Neuronal stem cell (in vitro differentiated cells): ENCODE measurements at regions not wholly inside any gene's neighbourhood (a gene's known extent, or its start where the extent isn't known, plus 50 kb on each side); places are given as distances from the start of the nearest gene placed in this dataset.
"Not testable (repeated sequence)": the region's sequence is repeated elsewhere in the genome, so short reads cannot be mapped to it uniquely, and the experiment has no call there.

ENCODE experiments used
- DNase-seq: peaks from one replicate; pipeline ENCODE4 v3.0.0-alpha.2; 2013; ENCODE audit warnings: low spot score
- H2AFZ ChIP-seq: one replicate; pipeline ENCODE4 v1.6.1; 2013; ENCODE audit warnings: mild to moderate bottlenecking, low read length, inconsistent platforms
- H2AK5ac ChIP-seq: 2 replicates; pipeline ENCODE4 v1.6.1; 2013; ENCODE audit warnings: low read depth, mild to moderate bottlenecking, inconsistent platforms, low read length, moderate library complexity, mixed read lengths
- H2BK120ac ChIP-seq: 2 replicates; pipeline ENCODE4 v1.6.1; 2013; ENCODE audit warnings: low read depth, mild to moderate bottlenecking, inconsistent platforms, low read length, moderate library complexity, mixed read lengths
- H2BK12ac ChIP-seq: one replicate; pipeline ENCODE4 v1.6.1; 2013; ENCODE audit warnings: low read length, inconsistent platforms
- H2BK15ac ChIP-seq: 2 replicates; pipeline ENCODE4 v1.6.1; 2013; ENCODE audit warnings: mild to moderate bottlenecking, low read length, inconsistent platforms, mixed read lengths
- H2BK5ac ChIP-seq: one replicate; pipeline ENCODE4 v1.6.1; 2013; ENCODE audit warnings: inconsistent platforms, mild to moderate bottlenecking, low read length, moderate library complexity
- H3K14ac ChIP-seq: one replicate; pipeline ENCODE4 v1.6.1; 2013; ENCODE audit warnings: low read length, inconsistent platforms
- H3K18ac ChIP-seq: 2 replicates; pipeline ENCODE4 v1.6.1; 2013; ENCODE audit warnings: low read length, inconsistent platforms
- H3K23ac ChIP-seq: 2 replicates; pipeline ENCODE4 v1.6.1; 2013; ENCODE audit warnings: low read depth, mild to moderate bottlenecking, mixed read lengths, low read length, inconsistent platforms; ENCODE audit not compliant: poor library complexity
- H3K27ac ChIP-seq: replicated peaks from 3 replicates; pipeline ENCODE4 v1.5.1; 2013; ENCODE audit warnings: low read length, inconsistent platforms
- H3K27me3 ChIP-seq, 3 experiments: 2 replicates each; pipeline ENCODE4 v1.6.1; 2013; ENCODE audit warnings: low read length in 3 of 3, mild to moderate bottlenecking in 2 of 3, inconsistent platforms in 1 of 3, low read depth in 1 of 3, mixed read lengths in 1 of 3, moderate library complexity in 1 of 3; ENCODE audit not compliant: control insufficient read depth in 3 of 3, insufficient read depth in 3 of 3
- H3K36me3 ChIP-seq, 2 donors: replicated peaks in 1 of 2; 2 replicates each; pipeline ENCODE4 v1.6.1; 2013; ENCODE audit warnings: low read length in 2 of 2; ENCODE audit not compliant: control insufficient read depth in 2 of 2, insufficient read depth in 2 of 2
- H3K4ac ChIP-seq: 2 replicates; pipeline ENCODE4 v1.6.1; 2013; ENCODE audit warnings: inconsistent platforms, mild to moderate bottlenecking, low read length, moderate library complexity
- H3K4me1 ChIP-seq, 2 donors: 1 replicate in 1 of 2; 2 replicates in 1 of 2; pipeline ENCODE4 v1.6.1; 2013; ENCODE audit warnings: low read length in 2 of 2, low read depth in 1 of 2; ENCODE audit not compliant: control insufficient read depth in 2 of 2, insufficient read depth in 1 of 2
- H3K4me2 ChIP-seq: one replicate; pipeline ENCODE4 v1.6.1; 2013; ENCODE audit warnings: mild to moderate bottlenecking, low read length, inconsistent platforms; ENCODE audit not compliant: insufficient read depth, poor library complexity, severe bottlenecking
- H3K4me3 ChIP-seq, 2 donors: 2 replicates each; pipeline ENCODE4 v1.5.1; 2013; ENCODE audit warnings: low read length in 2 of 2, mild to moderate bottlenecking in 2 of 2, inconsistent platforms in 1 of 2, moderate library complexity in 1 of 2
- H3K79me1 ChIP-seq: one replicate; pipeline ENCODE4 v1.6.1; 2013; ENCODE audit warnings: low read depth, mild to moderate bottlenecking, inconsistent platforms, low read length, moderate library complexity
- H3K9ac ChIP-seq: one replicate; pipeline ENCODE4 v1.6.1; 2013; ENCODE audit warnings: mild to moderate bottlenecking, low read depth, low read length, inconsistent platforms; ENCODE audit not compliant: poor library complexity
- H3K9me3 ChIP-seq, 2 donors: replicated peaks in 1 of 2; 2 replicates each; pipeline versions ENCODE3 to v1.6.1; 2013; ENCODE audit warnings: low read length in 2 of 2, mild to moderate bottlenecking in 2 of 2, inconsistent platforms in 1 of 2, low read depth in 1 of 2, mixed read lengths in 1 of 2, moderate library complexity in 1 of 2; ENCODE audit not compliant: control insufficient read depth in 2 of 2, insufficient read depth in 1 of 2
- H4K8ac ChIP-seq: one replicate; pipeline ENCODE4 v1.6.1; 2013; ENCODE audit warnings: low read depth, mild to moderate bottlenecking, inconsistent platforms, low read length, moderate library complexity
- H4K91ac ChIP-seq: one replicate; pipeline ENCODE4 v1.6.1; 2013; ENCODE audit warnings: low read length, low read depth, mild to moderate bottlenecking, inconsistent platforms; ENCODE audit not compliant: poor library complexity
- WGBS, 2 donors: extraction: QIAGEN DNeasy Blood & Tissue Kit; methylation state at CpG; one replicate each; pipeline ENCODE4 v1.1.7; 2013; ENCODE audit warnings: missing lambda C conversion rate in 2 of 2, mixed read lengths in 1 of 2; ENCODE audit not compliant: insufficient read length in 2 of 2, insufficient replicate concordance in 1 of 2; ENCODE audit errors: extremely low coverage in 2 of 2; 5-methylcytosine and 5-hydroxymethylcytosine counted together

- no peak for DNase-seq
- H3K79me1 ChIP-seq, result no peaks in the 10 kb centered on the region
- no peak overlapping the region for H3K9ac ChIP-seq
These were observed 381.0 kb upstream of the SASH1 start for GRCh38 chr6:147961481-147962141.

GRCh38 chr6:147965448-147965847 is 377.2 kb upstream of the SASH1 start:
- H3K23ac ChIP-seq, H2AFZ ChIP-seq, H3K79me1 ChIP-seq, H3K36me3 ChIP-seq, H3K18ac ChIP-seq, H4K91ac ChIP-seq, H3K4me3 ChIP-seq, H2AK5ac ChIP-seq, H3K14ac ChIP-seq, H3K4ac ChIP-seq, H2BK12ac ChIP-seq, H3K9me3 ChIP-seq, H3K4me2 ChIP-seq, H2BK15ac ChIP-seq, DNase-seq, H3K27ac ChIP-seq, H4K8ac ChIP-seq, H3K9ac ChIP-seq, H3K27me3 ChIP-seq, H2BK120ac ChIP-seq, H2BK5ac ChIP-seq, H3K4me1 ChIP-seq: not testable (repeated sequence)
- no CpG with 5 or more reads among the region's 3 CpGs for WGBS, 2 donors

More at GRCh38 chr6:147961481-147962141, 381.0 kb upstream of the SASH1 start:
- Histone ChIP-seq H3K4me2 (no peak overlapping the region), H2BK120ac (no peak overlapping the region), H2AK5ac (no peak overlapping the region), H4K91ac (no peak overlapping the region), H3K9me3 (no peaks in the 10 kb centered on the region), H3K14ac (no peak overlapping the region), H3K27ac (no peak overlapping the region), H2BK15ac (no peak overlapping the region), H3K4me1 (no peaks in the 10 kb centered on the region), H3K36me3 (no peaks in the 10 kb centered on the region), H4K8ac (no peak overlapping the region), H2BK5ac (no peak overlapping the region), H3K27me3 (no peaks in the 10 kb centered on the region), H3K23ac (no peak overlapping the region), H2BK12ac (no peak overlapping the region), H3K18ac (no peak overlapping the region), H3K4ac (no peak overlapping the region), H2AFZ (no peak overlapping the region), H3K4me3 (no peak overlapping the region)
- WGBS, 2 donors, result no CpG with 5 or more reads among the region's 2 CpGs

GRCh38 chr6:147970970-147971369 is 371.7 kb upstream of the SASH1 start:
- H3K4me3 ChIP-seq, result no peak overlapping the region
- H3K9ac ChIP-seq, result no peak overlapping the region
- WGBS, 2 donors, result no CpG with 5 or more reads among the region's 1 CpG
- H2BK12ac ChIP-seq, result no peak overlapping the region
- H3K4ac ChIP-seq, result no peak overlapping the region
- no peak overlapping the region for H2AFZ ChIP-seq
- H3K14ac ChIP-seq, result no peak overlapping the region
- H2BK5ac ChIP-seq, result no peak overlapping the region
- no peak overlapping the region for H2BK120ac ChIP-seq
- no peaks in the 10 kb centered on the region for H3K4me1 ChIP-seq
- H3K9me3 ChIP-seq, result no peaks in the 10 kb centered on the region
- no peak overlapping the region for H3K18ac ChIP-seq
- no peak overlapping the region for H4K8ac ChIP-seq
- no peak overlapping the region for H2AK5ac ChIP-seq
- H3K23ac ChIP-seq, result no peak overlapping the region
- H3K79me1 ChIP-seq, result no peaks in the 10 kb centered on the region
- no peak for DNase-seq
- no peak overlapping the region for H3K4me2 ChIP-seq
- no peak overlapping the region for H3K27ac ChIP-seq
- no peak overlapping the region for H4K91ac ChIP-seq
- no peaks in the 10 kb centered on the region for H3K36me3 ChIP-seq
- H2BK15ac ChIP-seq, result no peak overlapping the region
- no peaks in the 10 kb centered on the region for H3K27me3 ChIP-seq

GRCh38 chr6:147972448-147972847 is 370.2 kb upstream of the SASH1 start:
- H2BK120ac ChIP-seq, result no peak overlapping the region
- no peak overlapping the region for H3K9ac ChIP-seq
- H3K4me3 ChIP-seq, result no peak overlapping the region
- H2BK5ac ChIP-seq, result no peak overlapping the region
- no peak overlapping the region for H3K18ac ChIP-seq
- H4K91ac ChIP-seq, result no peak overlapping the region
- no peak overlapping the region for H3K4me2 ChIP-seq
- no peak overlapping the region for H3K4ac ChIP-seq
- no peaks in the 10 kb centered on the region for H3K27me3 ChIP-seq
- no peak overlapping the region for H3K27ac ChIP-seq
- H3K9me3 ChIP-seq, result no peaks in the 10 kb centered on the region
- H3K23ac ChIP-seq, result no peak overlapping the region
- WGBS, 2 donors, result no CpG with 5 or more reads among the region's 5 CpGs
- no peak for DNase-seq
- no peak overlapping the region for H4K8ac ChIP-seq
- no peaks in the 10 kb centered on the region for H3K36me3 ChIP-seq
- no peaks in the 10 kb centered on the region for H3K79me1 ChIP-seq
- H3K14ac ChIP-seq, result no peak overlapping the region
- no peak overlapping the region for H2BK12ac ChIP-seq
- no peaks in the 10 kb centered on the region for H3K4me1 ChIP-seq
- H2AK5ac ChIP-seq, result no peak overlapping the region
- no peak overlapping the region for H2AFZ ChIP-seq
- H2BK15ac ChIP-seq, result no peak overlapping the region
